ENCODE measurements at regions not wholly inside any gene's neighbourhood (a gene's known extent, or its start where the extent isn't known, plus 50 kb on each side); places are given as distances from the start of the nearest gene placed in this dataset.

DNA sequence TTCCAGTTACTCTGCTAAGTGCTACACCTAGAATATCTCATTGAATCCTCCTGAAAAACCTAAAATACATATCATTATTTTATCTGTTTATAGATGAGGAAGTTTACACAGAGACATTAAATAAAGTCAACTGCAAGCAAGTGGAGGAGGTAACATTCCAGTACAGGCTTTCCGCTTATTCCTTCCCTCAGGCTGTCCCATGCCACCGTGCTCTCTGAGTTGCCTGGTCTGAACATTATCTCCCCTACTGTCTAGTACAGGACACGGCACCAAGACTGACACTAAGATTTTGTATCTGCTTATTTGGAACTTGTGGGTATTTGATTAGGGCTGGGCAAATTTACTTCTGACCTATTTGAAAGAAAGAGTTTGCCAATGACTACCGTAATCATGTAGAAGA lies 172.4 kb upstream of the STK32A start:
- no peaks in the 10 kb centered on the region for H3K36me3 Mint-ChIP-seq (ENCODE audit: unreplicated experiment)
- H3K27me3 Mint-ChIP-seq (ENCODE audit: unreplicated experiment) = no peaks in the 10 kb centered on the region
- DNase-seq = no peak
- no peak for TF ChIP-seq CTCF (IDR thresholded peaks at IDR 0.05; ENCODE audit: partially characterized antibody, unreplicated experiment)
- H3K27ac Mint-ChIP-seq (ENCODE audit: unreplicated experiment) = no peak overlapping the region
- no peaks in the 10 kb centered on the region for H3K9me3 Mint-ChIP-seq (ENCODE audit: unreplicated experiment)
- no peak overlapping the region for H3K4me3 Mint-ChIP-seq (ENCODE audit: unreplicated experiment)
- no peaks in the 10 kb centered on the region for H3K4me1 Mint-ChIP-seq (ENCODE audit: low read depth, unreplicated experiment)

DNA sequence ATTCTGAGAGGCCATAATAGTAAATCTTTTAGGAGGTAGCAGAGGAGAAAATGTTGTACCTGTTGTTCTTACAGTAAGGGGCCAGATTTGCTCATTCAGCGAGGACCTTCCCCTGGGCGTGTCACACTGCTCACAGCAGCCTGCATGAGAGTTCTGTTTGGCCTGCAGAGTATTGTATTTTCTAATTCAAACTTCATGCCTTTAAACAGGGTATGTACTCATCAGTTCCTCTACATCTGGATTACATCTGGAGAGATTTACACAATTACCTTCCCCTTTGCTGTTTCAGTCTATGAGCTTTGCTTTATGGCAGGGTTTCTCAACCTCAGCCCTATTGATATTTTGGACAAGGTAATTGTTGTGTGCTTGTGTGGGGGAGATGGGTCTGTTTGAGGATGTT lies 170.9 kb upstream of the STK32A start:
- no peak overlapping the region for H3K27ac Mint-ChIP-seq (ENCODE audit: unreplicated experiment)
- no peak for DNase-seq
- H3K9me3 Mint-ChIP-seq (ENCODE audit: unreplicated experiment) = no peaks in the 10 kb centered on the region
- H3K4me3 Mint-ChIP-seq (ENCODE audit: unreplicated experiment) = no peak overlapping the region
- no peak for TF ChIP-seq CTCF (IDR thresholded peaks at IDR 0.05; ENCODE audit: partially characterized antibody, unreplicated experiment)
- H3K36me3 Mint-ChIP-seq (ENCODE audit: unreplicated experiment) = no peaks in the 10 kb centered on the region
- no peaks in the 10 kb centered on the region for H3K4me1 Mint-ChIP-seq (ENCODE audit: low read depth, unreplicated experiment)
- no peaks in the 10 kb centered on the region for H3K27me3 Mint-ChIP-seq (ENCODE audit: unreplicated experiment)

- DNase-seq = no peak
- H3K4me3 Mint-ChIP-seq (ENCODE audit: unreplicated experiment) = no peak overlapping the region
- H3K9me3 Mint-ChIP-seq (ENCODE audit: unreplicated experiment) = no peaks in the 10 kb centered on the region
- no peaks in the 10 kb centered on the region for H3K36me3 Mint-ChIP-seq (ENCODE audit: unreplicated experiment)
- H3K27me3 Mint-ChIP-seq (ENCODE audit: unreplicated experiment) = no peaks in the 10 kb centered on the region
- H3K4me1 Mint-ChIP-seq (ENCODE audit: low read depth, unreplicated experiment) = no peaks in the 10 kb centered on the region
- H3K27ac Mint-ChIP-seq (ENCODE audit: unreplicated experiment) = no peak overlapping the region
- TF ChIP-seq CTCF (IDR thresholded peaks at IDR 0.05; ENCODE audit: partially characterized antibody, unreplicated experiment) = no peak
Observed at GRCh38 chr5:147065071-147065470, 169.8 kb upstream of the STK32A start.

- Mint-ChIP-seq H3K27ac (ENCODE audit: unreplicated experiment) (no peak overlapping the region), H3K4me1 (ENCODE audit: low read depth, unreplicated experiment) (no peaks in the 10 kb centered on the region)
- DNase-seq = no peak
Observed at GRCh38 chr5:147068998-147069397, 165.8 kb upstream of the STK32A start.

GRCh38 chr5:147072622-147073021 lies 162.2 kb upstream of the STK32A start:
- no peak for TF ChIP-seq CTCF (IDR thresholded peaks at IDR 0.05; ENCODE audit: partially characterized antibody, unreplicated experiment)
- H3K4me3 Mint-ChIP-seq (ENCODE audit: unreplicated experiment) = no peak overlapping the region
- H3K36me3 Mint-ChIP-seq (ENCODE audit: unreplicated experiment) = no peaks in the 10 kb centered on the region
- H3K4me1 Mint-ChIP-seq (ENCODE audit: low read depth, unreplicated experiment) = no peaks in the 10 kb centered on the region
- no peak overlapping the region for H3K27ac Mint-ChIP-seq (ENCODE audit: unreplicated experiment)
- DNase-seq = no peak
- H3K27me3 Mint-ChIP-seq (ENCODE audit: unreplicated experiment) = peaks cover 7% of the 10 kb centered on the region
- H3K9me3 Mint-ChIP-seq (ENCODE audit: unreplicated experiment) = no peaks in the 10 kb centered on the region

More at GRCh38 chr5:147068998-147069397, 165.8 kb upstream of the STK32A start:
- H3K36me3 Mint-ChIP-seq (ENCODE audit: unreplicated experiment) = no peaks in the 10 kb centered on the region
- peaks cover 7% of the 10 kb centered on the region for H3K27me3 Mint-ChIP-seq (ENCODE audit: unreplicated experiment)
- H3K9me3 Mint-ChIP-seq (ENCODE audit: unreplicated experiment) = no peaks in the 10 kb centered on the region
- no peak for TF ChIP-seq CTCF (IDR thresholded peaks at IDR 0.05; ENCODE audit: partially characterized antibody, unreplicated experiment)
- H3K4me3 Mint-ChIP-seq (ENCODE audit: unreplicated experiment) = no peak overlapping the region
